HG02642 (cell line): ENCODE measurements at regions not wholly inside any gene's neighbourhood (a gene's known extent, or its start where the extent isn't known, plus 50 kb on each side); places are given as distances from the start of the nearest gene placed in this dataset.

Experiments used
- ATAC-seq: cut with Tn5 transposase; IDR thresholded peaks from one replicate; pipeline ENCODE4 v1.9.1; 2021; ENCODE audit warnings: mild to moderate bottlenecking; ENCODE audit not compliant: unreplicated experiment, poor library complexity

- ATAC-seq, result no peak
Measured at GRCh38 chr9:13991395-13991794, 322.5 kb downstream of the NFIB start.

GRCh38 chr9:13990994-13991393 is 322.9 kb downstream of the NFIB start:
- no peak for ATAC-seq

- no peak for ATAC-seq
Measured at GRCh38 chr9:13990331-13990730, 323.6 kb downstream of the NFIB start.

DNA sequence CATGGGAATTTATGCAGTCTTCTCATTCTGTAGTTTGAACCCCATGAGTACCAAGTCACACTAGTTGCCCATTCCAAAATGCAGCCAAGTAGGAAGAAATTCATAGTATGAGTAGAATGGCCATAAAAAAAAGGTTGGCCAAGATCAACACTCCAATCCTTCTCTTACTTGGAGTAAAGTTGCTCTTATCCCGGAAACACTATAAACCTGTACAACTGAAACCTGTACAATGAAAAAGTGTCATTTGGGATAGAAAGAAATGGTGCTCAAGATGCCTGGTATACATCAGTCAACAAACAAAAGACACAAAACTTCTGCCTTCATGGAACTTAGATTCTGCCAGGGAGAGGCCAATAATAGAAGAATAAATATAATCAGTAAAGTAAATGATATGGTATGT is 325.0 kb downstream of the NFIB start:
- no peak for ATAC-seq

- no peak for ATAC-seq
Measured at GRCh38 chr9:13983607-13984006, 330.3 kb downstream of the NFIB start.

- no peak for ATAC-seq
Measured at GRCh38 chr9:13979941-13980318, 334.0 kb downstream of the NFIB start.

DNA sequence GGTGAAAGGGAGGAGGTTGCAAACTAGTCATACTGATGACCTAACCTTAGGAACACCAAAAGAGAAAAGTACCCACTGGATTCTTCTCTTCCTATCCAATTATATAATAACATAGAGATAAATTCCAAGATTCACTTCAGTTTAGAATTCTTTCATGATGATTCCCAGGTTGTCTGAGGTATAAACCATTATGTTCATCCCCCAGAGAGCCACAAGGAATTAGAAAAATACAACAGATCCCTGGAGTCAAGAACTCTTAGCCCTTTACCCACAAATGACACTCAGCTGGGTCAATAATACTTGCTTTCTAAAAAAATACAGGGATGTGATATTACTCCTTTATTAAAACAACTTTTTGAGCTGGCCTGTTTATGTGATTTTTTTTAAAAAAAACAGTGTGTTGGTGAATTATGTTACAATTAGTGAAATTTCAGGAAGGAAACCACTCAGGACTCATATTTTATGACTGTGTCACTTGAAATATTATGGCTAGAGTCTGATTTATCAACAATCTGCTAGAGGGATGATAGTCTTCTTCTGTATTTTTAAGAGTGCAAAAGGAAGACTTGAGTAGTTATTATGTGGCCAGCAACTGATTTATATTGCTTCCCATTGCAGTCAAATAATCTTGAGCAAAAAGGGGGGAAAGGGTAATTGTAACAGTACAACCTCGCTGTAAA is 338.2 kb downstream of the NFIB start:
- no peak for ATAC-seq

DNA sequence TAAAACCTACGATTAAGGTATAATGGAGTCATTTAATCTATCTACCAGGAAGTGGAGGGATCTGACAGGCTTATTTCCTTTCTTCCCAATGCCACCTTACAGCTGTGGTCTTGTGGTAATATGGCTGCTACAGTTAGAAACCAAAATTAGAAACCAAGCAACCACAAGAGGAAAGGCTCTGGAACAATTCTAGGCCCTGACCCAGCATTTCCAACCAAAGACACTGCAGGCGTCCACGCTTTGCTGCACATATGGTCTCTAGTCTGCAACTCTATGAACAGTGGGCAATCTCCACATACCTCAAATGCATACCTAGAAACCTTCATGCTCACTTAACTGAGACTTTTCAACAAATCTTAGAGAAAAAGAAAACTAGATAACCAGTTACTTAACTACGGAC is 339.1 kb downstream of the NFIB start:
- no peak for ATAC-seq

- ATAC-seq, result no peak
Measured at GRCh38 chr9:13971966-13972655, 341.8 kb downstream of the NFIB start.

- ATAC-seq, result no peak
Measured at GRCh38 chr9:13971415-13971814, 342.5 kb downstream of the NFIB start.

- no peak for ATAC-seq
Measured at GRCh38 chr9:13970426-13970825, 343.5 kb downstream of the NFIB start.

DNA sequence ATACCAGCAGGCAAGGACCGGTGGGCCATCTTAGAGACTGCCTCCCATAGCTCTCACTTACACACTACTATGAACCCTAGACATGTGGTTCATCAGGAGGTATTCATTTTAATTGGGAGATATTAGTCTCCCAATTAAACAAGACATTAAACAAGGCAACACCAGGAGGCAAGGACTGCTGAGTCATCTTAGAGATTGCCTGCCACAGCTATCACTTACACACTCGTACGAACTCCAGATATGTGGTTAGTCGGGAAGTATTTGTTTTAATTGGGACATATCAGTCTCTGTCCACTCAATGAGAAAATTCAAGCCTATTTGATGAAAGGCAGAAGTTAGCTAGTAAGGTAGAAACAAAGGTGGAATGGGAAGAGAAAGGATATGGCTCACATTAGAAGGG is 343.9 kb downstream of the NFIB start:
- no peak for ATAC-seq

DNA sequence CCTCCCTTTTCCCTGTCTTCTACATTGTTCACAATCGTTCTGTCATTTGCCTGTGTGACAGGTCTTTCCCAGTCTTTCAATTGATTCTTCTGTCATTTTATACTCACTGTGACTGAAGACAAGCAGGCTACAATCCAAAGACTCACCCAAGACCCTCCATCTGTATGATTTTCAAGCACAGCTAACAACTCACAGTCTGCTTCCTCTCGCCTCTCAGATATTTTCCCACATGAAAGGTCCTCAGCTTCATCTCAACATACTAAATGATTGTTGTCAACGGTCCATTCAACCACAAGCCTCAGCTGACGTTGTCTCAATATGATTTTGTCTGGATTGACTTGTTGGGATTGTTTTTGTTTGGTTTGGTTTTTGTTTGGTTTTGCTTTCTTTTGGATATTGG is 346.5 kb downstream of the NFIB start:
- no peak for ATAC-seq

DNA sequence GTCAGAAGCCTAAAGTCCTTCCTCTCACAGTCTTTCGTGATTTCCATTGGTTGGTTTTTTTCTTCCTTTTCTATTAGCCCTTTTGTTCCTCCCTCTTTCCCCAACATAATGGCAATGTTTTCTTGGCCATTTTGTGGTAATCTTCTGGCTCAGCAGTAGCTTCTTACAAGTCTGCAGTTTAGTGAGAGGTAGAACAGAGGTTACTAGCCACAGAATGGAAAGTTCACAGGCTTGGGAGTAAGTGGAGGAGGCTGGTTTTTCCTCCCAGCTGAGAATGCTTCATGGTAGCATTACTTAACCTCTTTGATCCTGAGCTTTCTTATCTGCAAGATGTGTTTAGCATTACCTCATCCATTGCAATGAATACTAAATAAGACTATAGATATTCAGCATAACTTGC is 346.9 kb downstream of the NFIB start:
- ATAC-seq, result no peak

GRCh38 chr9:13963005-13963653 is 350.8 kb downstream of the NFIB start:
- no peak for ATAC-seq

DNA sequence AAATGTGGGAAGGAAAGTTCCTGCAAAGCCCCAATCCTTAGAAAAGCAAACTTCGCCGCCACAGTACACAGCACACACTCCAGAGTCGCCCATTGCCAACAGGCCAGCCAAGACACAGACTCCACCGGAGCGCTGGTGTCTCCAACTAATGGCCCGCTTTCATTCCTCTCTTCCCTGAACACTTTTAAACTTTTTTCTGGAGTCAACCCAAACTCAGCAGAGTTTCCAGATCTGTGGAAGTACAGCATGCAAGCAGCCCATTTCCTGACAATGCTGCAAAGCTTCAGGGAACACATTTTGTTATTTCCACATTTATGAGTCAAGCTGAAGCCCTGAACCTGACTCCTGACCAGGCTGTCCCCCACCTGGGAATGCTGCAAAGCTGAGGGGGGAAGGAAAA is 351.9 kb downstream of the NFIB start:
- no peak for ATAC-seq

DNA sequence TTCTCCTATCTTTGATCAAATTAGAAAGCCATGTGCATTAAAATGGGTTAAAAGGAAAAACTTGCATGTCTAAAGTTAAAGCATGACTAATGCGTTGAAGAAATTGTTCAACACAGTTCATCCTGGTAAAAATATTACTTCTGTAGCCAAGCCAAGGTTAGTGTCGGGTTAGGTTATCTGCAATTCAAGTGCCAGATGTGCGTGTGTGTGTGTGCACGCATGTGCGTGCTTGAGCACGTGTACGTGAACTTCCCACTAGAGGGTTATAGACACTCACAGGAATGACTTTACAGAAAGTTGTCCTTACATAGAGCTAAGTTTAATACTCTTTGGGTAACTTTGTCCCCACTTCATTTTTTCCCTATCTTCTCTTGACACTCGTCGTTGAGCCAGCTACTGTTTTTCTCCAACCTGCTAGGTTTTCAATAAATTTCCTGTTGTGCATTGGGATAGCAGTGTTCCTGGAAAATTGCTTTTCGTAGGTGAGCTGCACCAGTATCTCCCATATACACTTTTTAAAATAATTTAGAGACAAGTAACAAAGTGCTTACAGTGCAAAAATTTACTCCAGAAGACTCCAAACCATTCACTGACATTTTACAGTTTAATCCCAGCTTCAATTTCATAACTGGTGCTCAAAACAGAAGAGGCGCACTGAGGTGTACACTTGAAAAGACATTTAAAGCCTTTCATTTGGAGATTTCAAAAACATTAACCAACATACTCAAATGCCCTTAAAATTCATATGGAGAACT is 353.8 kb downstream of the NFIB start:
- no peak for ATAC-seq

- no peak for ATAC-seq
Measured at GRCh38 chr9:13958672-13959071, 355.3 kb downstream of the NFIB start.

DNA sequence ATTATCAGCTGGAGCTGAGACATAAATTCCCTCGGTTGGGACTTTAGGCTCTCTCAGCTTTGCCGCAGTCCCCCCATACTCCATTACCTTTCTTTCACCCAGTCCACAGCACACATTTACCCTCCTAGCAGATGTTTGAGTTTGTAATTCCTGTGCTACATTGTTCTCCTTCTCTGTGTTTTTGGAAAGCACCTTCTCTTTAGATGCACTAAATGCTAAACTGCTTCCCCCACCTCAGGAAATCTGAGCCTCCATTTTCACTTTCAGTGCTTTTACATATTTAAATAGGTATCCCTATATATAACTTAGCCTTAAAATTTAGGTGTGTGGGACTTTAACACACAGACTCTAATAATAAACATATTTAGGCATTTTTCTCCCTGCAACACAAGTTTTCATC is 356.9 kb downstream of the NFIB start:
- no peak for ATAC-seq

DNA sequence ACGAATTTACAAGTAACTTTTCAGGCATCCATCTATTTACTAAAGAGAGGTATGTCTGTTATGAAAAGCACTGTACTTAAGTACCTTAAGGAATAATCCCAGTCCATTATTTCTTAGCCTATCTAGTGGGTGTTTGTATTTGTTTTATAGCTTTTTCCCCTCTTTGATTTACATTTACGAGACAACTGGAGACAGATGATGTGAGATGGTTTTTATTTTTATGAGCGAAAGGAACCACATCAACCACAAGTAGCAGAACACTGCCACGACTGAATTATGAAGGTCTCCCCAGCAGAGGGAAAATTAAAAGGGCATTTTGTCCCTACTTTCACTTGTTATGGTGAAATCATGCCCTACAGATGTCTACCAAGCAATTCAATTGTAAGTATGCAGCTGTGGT is 357.8 kb downstream of the NFIB start:
- ATAC-seq, result no peak

DNA sequence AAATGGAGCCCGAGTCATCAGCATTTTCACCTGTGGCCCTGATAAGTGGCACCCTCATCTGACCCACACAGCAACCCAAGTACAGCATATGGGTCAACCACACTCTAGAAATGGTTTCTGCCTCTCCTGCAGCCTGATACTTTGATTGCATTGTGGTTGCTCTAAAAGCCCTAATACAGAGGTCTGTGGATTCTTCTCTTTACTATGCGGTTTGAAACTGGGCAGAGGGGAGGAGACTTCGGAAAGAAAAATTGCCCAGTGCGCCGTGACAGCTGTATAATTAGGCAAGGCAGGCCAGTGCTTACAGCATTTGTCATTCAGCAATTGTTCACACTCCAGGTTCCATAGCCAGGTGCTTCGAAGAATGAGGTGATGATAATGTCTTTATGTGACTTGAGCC is 361.0 kb downstream of the NFIB start:
- no peak for ATAC-seq
